Smooth muscle cell (in vitro differentiated cells): ENCODE measurements at regions not wholly inside any gene's neighbourhood (a gene's known extent, or its start where the extent isn't known, plus 50 kb on each side); places are given as distances from the start of the nearest gene placed in this dataset.

ENCODE experiments used
- DNase-seq: peaks from one replicate; lab custom pipeline; 2025; ENCODE audit not compliant: unreplicated experiment; lab: John Stamatoyannopoulos, UW
- H2AFZ ChIP-seq: fragments of 200-600 bp; sonication (generic); 2 replicates; pipeline ENCODE4 v1.6.0; 2016; ENCODE audit warnings: antibody characterized with exemption, low read depth, mild to moderate bottlenecking
- H3F3A ChIP-seq: fragments of 200-600 bp; sonication (generic); 2 replicates; pipeline ENCODE4 v1.6.0; 2017; ENCODE audit warnings: antibody characterized with exemption, low read depth
- H3K27ac ChIP-seq: fragments of 200-600 bp; sonication (generic); 2 replicates; pipeline ENCODE4 v1.5.1; 2016; ENCODE audit warnings: low read depth, mild to moderate bottlenecking
- H3K27me3 ChIP-seq: fragments of 200-600 bp; sonication (generic); 2 replicates; pipeline ENCODE4 v1.6.1; 2016; ENCODE audit warnings: low read depth, mild to moderate bottlenecking
- H3K36me3 ChIP-seq: fragments of 200-600 bp; sonication (generic); 2 replicates; pipeline ENCODE4 v1.5.1; 2016; ENCODE audit warnings: low read depth
- H3K4me1 ChIP-seq: fragments of 200-600 bp; sonication (generic); 2 replicates; pipeline ENCODE4 v1.5.1; 2016; ENCODE audit warnings: low read depth
- H3K4me2 ChIP-seq: fragments of 200-600 bp; sonication (generic); 2 replicates; pipeline ENCODE4 v1.6.0; 2016; ENCODE audit warnings: mild to moderate bottlenecking
- H3K4me3 ChIP-seq: fragments of 200-600 bp; sonication (generic); 2 replicates; pipeline ENCODE4 v1.5.1; 2016; ENCODE audit warnings: mild to moderate bottlenecking
- H3K79me2 ChIP-seq: fragments of 200-600 bp; sonication (generic); 2 replicates; pipeline ENCODE4 v1.6.0; 2016; ENCODE audit warnings: low read depth, mild to moderate bottlenecking
- H3K9ac ChIP-seq: fragments of 200-600 bp; sonication (generic); 2 replicates; pipeline ENCODE4 v1.6.0; 2016; ENCODE audit warnings: low read depth
- H3K9me3 ChIP-seq: fragments of 200-600 bp; sonication (generic); replicated peaks from 2 replicates; pipeline ENCODE4 v1.5.1; 2016; ENCODE audit warnings: low read depth
- H4K20me1 ChIP-seq: fragments of 200-600 bp; sonication (generic); 2 replicates; pipeline ENCODE4 v1.6.0; 2016; ENCODE audit warnings: low read depth
- WGBS: methylation state at CpG from one replicate; pipeline ENCODE4 v1.1.7; 2016; ENCODE audit warnings: low lambda C conversion rate; 5-methylcytosine and 5-hydroxymethylcytosine counted together
- TF ChIP-seq, protein P1 (sequence below): fragments of 200-600 bp; sonication (generic); IDR thresholded peaks from 2 replicates; pipeline ENCODE4 v1.5.1; 2017; ENCODE audit warnings: borderline replicate concordance, mild to moderate bottlenecking, antibody characterized with exemption; ENCODE audit not compliant: insufficient read depth, poor library complexity, severe bottlenecking

DNA sequence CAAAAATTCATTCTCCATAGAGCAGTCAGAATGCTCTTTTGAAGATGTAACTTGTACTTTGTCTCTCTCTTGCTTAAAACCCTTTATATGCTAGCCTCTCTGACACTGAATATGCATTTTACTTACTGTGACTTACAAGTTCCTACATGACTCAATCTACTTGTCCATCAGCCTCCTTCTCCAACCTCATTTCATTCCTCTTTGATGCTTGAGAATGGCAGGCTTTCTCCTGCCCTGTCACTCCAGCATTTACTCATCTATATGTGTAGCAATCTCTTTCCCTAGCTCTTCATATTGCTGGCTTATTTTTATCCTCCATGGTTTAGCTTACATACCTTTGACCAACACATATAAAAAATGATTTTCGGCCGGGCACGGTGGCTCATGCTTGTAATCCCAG lies 561.9 kb downstream of the CCER1 start:
- TF ChIP-seq, protein P1, sequence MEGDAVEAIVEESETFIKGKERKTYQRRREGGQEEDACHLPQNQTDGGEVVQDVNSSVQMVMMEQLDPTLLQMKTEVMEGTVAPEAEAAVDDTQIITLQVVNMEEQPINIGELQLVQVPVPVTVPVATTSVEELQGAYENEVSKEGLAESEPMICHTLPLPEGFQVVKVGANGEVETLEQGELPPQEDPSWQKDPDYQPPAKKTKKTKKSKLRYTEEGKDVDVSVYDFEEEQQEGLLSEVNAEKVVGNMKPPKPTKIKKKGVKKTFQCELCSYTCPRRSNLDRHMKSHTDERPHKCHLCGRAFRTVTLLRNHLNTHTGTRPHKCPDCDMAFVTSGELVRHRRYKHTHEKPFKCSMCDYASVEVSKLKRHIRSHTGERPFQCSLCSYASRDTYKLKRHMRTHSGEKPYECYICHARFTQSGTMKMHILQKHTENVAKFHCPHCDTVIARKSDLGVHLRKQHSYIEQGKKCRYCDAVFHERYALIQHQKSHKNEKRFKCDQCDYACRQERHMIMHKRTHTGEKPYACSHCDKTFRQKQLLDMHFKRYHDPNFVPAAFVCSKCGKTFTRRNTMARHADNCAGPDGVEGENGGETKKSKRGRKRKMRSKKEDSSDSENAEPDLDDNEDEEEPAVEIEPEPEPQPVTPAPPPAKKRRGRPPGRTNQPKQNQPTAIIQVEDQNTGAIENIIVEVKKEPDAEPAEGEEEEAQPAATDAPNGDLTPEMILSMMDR: no peak
- H3F3A ChIP-seq: no peaks in the 10 kb centered on the region
- H2AFZ ChIP-seq: no peak overlapping the region
- no peak overlapping the region for H3K4me3 ChIP-seq
- no peaks in the 10 kb centered on the region for H3K27me3 ChIP-seq
- peaks cover 12% of the 10 kb centered on the region for H3K9me3 ChIP-seq
- 98% methylated on average over 3 of the region's 3 CpGs for WGBS
- no peak for DNase-seq
- H4K20me1 ChIP-seq: no peaks in the 10 kb centered on the region
- H3K79me2 ChIP-seq: no peaks in the 10 kb centered on the region
- no peak overlapping the region for H3K27ac ChIP-seq
- H3K36me3 ChIP-seq: no peaks in the 10 kb centered on the region
- no peaks in the 10 kb centered on the region for H3K4me1 ChIP-seq
- no peak overlapping the region for H3K4me2 ChIP-seq
- no peak overlapping the region for H3K9ac ChIP-seq

DNA sequence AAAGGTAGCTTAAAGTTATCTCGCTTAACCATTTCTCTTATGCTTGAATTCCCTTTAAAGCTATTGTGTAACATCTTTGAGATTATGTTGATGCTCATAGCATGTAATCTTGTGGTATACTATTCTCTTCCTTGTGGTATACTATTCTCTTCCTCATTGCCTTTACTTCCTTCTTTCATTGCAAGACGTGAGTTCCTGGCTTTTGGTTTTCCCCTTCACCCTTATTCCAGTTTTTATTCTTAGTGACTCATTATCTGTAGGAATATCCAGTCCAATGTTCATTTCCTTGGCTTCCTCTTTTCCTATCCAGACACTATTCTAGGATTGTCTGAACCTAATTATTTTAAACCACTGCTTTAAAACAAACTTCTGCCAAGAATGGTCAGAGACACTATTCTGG lies 564.0 kb downstream of the CCER1 start:
- H2AFZ ChIP-seq: no peak overlapping the region
- H3K27me3 ChIP-seq: no peaks in the 10 kb centered on the region
- no peak overlapping the region for H3K4me3 ChIP-seq
- H3F3A ChIP-seq: no peaks in the 10 kb centered on the region
- DNase-seq: no peak
- H4K20me1 ChIP-seq: no peaks in the 10 kb centered on the region
- H3K4me1 ChIP-seq: no peaks in the 10 kb centered on the region
- TF ChIP-seq, protein P1: no peak
- H3K9me3 ChIP-seq: peaks cover 1% of the 10 kb centered on the region
- no peaks in the 10 kb centered on the region for H3K79me2 ChIP-seq
- H3K4me2 ChIP-seq: no peak overlapping the region
- WGBS: 78% methylated on average over 2 of the region's 2 CpGs
- H3K9ac ChIP-seq: no peak overlapping the region
- no peaks in the 10 kb centered on the region for H3K36me3 ChIP-seq
- no peak overlapping the region for H3K27ac ChIP-seq

DNA sequence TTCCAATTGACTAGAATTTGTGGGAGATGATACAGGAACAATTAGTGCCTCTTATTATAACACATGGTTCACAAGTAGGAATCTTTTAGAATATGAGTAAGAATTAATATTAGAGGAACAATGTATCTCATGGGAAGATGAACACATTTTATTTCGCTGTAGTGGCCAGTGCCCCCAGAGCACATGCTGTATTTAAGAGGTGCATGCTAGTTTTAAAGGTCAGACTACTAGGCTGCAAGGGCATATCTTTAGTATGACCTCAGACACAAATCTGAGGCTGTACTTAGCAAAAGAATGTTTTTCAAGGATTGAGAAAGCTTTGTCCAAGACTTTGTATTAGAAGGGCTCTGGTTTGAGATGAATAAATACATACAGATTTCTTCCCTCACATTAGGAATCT lies 586.9 kb downstream of the CCER1 start:
- no peak overlapping the region for H3K9ac ChIP-seq
- peak overlapping the region; percentile 48 for H3K4me2 ChIP-seq
- no peak for DNase-seq
- H3K4me3 ChIP-seq: no peak overlapping the region
- no peaks in the 10 kb centered on the region for H3K27me3 ChIP-seq
- no peak overlapping the region for H3K27ac ChIP-seq
- H3F3A ChIP-seq: no peaks in the 10 kb centered on the region
- H3K4me1 ChIP-seq: no peaks in the 10 kb centered on the region
- H3K36me3 ChIP-seq: no peaks in the 10 kb centered on the region
- no peaks in the 10 kb centered on the region for H3K79me2 ChIP-seq
- TF ChIP-seq, protein P1: no peak
- no peaks in the 10 kb centered on the region for H4K20me1 ChIP-seq
- WGBS: 94% methylated on average over 1 of the region's 1 CpG
- H2AFZ ChIP-seq: peak overlapping the region; percentile 80
- no peaks in the 10 kb centered on the region for H3K9me3 ChIP-seq

DNA sequence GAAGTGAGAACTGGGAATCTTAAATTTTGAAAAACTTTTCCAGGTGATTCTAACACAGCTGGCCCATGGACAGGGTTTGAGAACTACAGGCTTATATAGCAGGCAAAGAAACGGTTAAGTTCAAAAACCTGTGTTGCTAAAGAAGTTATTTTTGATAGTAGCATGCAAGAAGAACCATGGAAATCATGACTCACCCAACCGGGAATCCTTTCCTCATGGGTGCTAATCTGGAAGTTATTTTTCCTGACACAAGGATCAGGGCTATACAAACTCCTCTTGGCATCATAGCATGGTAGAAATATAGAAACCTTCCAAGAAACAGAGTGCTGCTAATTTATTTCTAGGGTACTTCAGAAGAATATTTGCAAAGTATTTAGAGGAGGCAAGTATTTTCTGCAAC lies 588.7 kb downstream of the CCER1 start:
- WGBS: 32% methylated on average over 2 of the region's 2 CpGs
- H3F3A ChIP-seq: no peaks in the 10 kb centered on the region
- H4K20me1 ChIP-seq: no peaks in the 10 kb centered on the region
- no peak overlapping the region for H3K4me3 ChIP-seq
- no peaks in the 10 kb centered on the region for H3K79me2 ChIP-seq
- no peaks in the 10 kb centered on the region for H3K9me3 ChIP-seq
- H3K4me1 ChIP-seq: no peaks in the 10 kb centered on the region
- no peak overlapping the region for H3K9ac ChIP-seq
- H3K36me3 ChIP-seq: no peaks in the 10 kb centered on the region
- DNase-seq: no peak
- H3K27ac ChIP-seq: no peak overlapping the region
- peak overlapping the region; percentile 59 for H3K4me2 ChIP-seq
- TF ChIP-seq, protein P1: no peak
- no peak overlapping the region for H2AFZ ChIP-seq
- H3K27me3 ChIP-seq: no peaks in the 10 kb centered on the region
